Stimulated activated CD8-positive, alpha-beta memory T cell treated with anti-CD3 and anti-CD28 coated beads, Interleukin-7, amount 100 ng/mL, for 1 hour (primary cell): ENCODE measurements at regions not wholly inside any gene's neighbourhood (a gene's known extent, or its start where the extent isn't known, plus 50 kb on each side); places are given as distances from the start of the nearest gene placed in this dataset.
"Not testable (repeated sequence)": the region's sequence is repeated elsewhere in the genome, so short reads cannot be mapped to it uniquely, and the experiment has no call there.

Source experiments
- DNase-seq, 2 donors: peaks; one replicate each; pipeline ENCODE4 v3.0.0-alpha.2; 2020; ENCODE audit warnings: low read depth in 2 of 2

GRCh38 chr4:18767921-18768320, 746.4 kb upstream of the LCORL start:
- DNase-seq = no peak

DNA sequence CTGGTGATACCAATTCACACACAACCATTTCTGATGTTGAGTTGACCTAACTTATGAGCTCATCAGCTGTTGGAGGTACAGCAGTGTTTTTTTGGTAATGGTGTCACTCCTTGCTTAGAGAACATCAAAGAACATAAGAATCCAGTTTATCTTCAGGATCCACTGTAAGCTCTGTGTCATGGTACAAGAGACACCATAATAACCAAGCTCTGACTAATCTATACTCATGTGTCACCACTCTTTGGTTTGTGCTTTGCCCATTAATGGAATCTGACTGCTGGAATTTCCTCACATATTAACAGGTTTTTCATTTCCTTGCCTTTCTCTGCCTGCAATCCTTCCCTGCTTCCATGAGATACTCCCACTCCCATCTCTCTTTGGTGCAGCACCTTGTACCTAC, 735.1 kb upstream of the LCORL start:
- no peak for DNase-seq

DNA sequence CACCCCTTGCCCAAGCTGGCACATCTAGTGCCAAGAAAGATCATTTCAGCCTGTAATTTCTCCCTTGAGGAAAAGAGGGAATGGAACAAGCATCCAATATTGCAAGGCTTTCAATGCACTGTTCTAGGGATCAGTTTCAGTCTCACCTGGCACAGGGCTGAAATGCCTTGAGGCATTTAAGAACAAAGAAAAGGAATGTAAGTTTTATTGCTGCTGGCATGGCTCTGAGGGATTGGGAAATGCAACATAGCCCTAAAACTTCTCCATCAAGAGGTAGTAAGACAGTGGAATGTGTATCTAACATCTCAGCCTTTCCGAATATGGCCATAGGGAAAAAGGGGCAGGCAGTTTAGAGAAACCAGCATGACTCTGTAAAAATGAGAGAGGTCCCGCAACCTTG, 732.6 kb upstream of the LCORL start:
- no peak for DNase-seq

DNA sequence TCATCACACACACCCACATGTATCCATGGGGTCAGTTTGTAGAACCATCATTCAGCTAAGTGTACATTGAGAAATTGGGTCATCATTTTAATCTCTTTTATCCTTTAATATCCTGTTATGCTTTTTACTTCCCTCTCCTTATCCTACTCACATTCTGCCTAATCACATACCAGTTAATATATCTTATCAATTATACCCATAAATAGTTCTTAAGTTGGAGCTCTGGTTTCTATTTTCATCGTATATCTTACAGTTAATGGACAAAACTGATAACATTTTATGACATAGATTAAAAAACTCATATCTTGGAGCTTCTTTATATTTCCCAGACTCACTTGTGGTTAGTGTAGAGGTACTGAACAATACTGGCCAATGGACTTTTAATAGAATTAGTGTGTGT, 729.5 kb upstream of the LCORL start:
- no peak for DNase-seq

- no peak for DNase-seq
Measured at GRCh38 chr4:18749391-18749790, 727.8 kb upstream of the LCORL start.

- no peak for DNase-seq
Measured at GRCh38 chr4:18736551-18736950, 715.0 kb upstream of the LCORL start.

DNA sequence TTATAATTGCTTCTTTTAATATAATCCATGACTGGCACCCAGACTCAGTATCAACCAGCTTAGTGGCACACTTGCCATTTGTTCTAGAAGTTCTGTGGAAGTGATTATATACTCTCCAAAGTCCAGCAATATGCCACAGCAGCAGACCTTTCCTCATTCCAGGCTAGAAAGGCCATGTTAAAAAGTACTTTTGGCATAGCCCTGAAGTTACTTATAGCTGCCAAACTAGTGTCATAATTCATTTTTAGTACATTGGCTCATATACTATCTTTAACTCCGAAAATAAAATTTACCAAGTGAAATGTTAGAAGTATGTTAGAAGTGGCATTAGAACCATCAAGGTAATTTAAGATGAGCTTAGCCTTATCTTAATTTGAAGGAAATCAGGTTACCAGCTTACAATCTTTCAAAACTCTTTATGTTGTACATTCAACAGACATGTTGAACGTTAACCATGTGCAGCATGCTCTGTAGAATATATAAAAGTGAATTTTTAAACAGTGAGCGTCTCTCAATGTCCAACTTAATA, 714.2 kb upstream of the LCORL start:
- DNase-seq = no peak

- DNase-seq = no peak
Measured at GRCh38 chr4:18734405-18734804, 712.9 kb upstream of the LCORL start.

- DNase-seq = no peak
Measured at GRCh38 chr4:18733961-18734360, 712.4 kb upstream of the LCORL start.

- DNase-seq = no peak
Measured at GRCh38 chr4:18722748-18723191, 701.2 kb upstream of the LCORL start.

DNA sequence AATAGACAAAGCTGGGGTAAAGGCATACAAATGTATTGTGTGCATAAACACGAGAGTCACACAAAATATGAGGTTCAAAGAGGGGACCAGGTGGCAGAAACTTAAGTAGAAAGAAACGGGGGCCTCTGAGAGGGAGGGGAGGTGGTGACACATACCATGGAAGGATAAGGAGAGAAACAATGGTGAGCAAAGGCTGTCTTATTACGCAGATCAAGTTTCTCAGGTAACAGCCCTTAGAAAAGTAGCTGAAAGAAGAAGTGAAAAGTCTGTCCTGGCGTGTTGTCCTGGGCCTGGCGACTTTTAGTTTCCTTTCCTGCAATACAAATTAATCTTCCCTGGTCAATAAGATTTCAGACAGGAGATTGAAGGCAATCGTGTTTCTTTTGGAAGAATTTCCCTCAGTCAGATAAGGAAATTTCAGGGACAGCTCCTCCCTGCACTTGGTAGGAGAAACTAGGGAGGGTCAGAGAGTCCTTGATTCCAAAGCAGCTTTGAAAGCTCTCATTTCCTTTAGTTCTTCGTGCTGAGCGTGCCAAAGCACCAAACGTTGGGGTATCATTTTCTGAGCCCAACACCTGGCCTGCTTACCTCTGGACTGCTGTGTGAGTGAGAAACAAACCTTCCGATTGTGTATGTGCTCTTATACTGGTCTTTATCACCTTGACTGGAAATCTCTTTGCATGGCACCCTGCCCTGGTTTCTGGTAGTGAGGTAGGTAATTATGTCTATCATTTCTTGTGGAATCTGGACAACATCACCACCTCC, 676.7 kb upstream of the LCORL start:
- DNase-seq = no peak

- DNase-seq = no peak
Measured at GRCh38 chr4:18695733-18696527, 674.4 kb upstream of the LCORL start.

DNA sequence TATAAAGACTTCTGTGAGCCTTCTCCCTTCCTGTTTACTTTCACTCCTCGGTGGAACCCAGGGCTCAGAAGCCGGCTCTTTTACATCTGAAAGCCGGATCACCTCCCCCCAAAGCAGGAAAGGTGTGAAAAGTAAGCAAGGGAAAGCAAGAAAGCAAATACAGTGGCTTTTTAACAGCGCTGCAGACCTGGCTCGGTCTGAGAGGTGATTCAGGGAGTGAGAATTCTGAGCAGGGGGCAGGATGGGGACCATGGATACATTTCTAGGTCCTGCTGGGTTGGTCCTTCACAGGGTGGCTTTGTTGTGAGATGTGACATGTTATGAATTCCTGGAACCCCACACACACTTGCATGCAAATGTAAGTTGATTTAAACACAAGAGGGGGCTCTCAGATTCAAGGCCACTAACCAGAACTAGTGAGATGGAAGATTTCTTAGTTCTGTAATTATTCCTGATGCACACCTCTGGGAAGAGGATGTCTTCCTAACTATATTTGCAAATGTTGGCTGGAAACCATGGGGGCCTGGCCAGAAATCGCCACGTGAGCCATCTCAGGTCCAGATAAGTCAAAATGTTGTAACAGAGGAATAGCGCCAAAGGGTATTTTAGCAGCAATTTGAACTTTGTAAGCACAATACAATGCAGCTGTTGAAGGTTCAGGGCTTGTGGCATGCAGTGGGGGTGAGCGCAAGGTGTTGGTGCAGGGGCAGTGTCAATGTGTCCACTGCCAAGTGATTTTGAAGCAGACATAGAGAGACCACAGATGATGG, 670.1 kb upstream of the LCORL start:
- no peak for DNase-seq

GRCh38 chr4:18690291-18690955, 668.9 kb upstream of the LCORL start:
- no peak for DNase-seq

- no peak for DNase-seq
Measured at GRCh38 chr4:18689308-18690115, 668.0 kb upstream of the LCORL start.

- DNase-seq = not testable (repeated sequence)
Measured at GRCh38 chr4:18688351-18688750, 666.8 kb upstream of the LCORL start.

DNA sequence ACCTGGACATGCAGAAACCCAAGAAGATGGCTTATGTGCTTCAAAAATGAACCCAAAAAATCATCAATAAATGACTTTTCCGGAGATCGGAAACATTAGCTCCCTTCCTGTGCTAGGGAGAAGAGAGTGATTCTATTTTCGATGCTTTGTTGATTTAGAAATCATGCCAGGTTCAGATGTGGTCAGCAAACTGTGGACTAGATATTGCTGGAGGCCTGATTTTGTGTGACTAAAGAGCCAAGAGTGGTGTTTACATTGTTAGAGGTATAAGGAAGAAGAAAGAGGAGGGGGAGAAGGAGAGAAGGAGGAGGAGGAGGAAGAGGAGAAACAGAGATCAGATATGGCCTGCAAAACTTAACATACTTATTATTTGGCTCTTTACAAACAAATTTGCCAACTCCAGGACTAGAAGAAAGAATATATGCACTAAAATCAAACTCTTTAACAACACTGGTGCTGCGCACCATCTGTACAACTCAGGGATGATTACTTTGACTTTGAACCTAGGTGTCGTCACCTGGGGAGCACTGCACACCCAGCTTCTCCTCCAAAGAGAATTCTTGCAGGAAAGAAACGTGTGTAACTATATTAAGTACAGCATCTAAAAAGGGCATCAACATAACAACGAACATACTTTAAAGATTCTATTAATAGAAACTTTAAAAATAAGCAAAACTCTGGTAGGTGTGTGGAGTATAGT, 664.9 kb upstream of the LCORL start:
- no peak for DNase-seq

DNA sequence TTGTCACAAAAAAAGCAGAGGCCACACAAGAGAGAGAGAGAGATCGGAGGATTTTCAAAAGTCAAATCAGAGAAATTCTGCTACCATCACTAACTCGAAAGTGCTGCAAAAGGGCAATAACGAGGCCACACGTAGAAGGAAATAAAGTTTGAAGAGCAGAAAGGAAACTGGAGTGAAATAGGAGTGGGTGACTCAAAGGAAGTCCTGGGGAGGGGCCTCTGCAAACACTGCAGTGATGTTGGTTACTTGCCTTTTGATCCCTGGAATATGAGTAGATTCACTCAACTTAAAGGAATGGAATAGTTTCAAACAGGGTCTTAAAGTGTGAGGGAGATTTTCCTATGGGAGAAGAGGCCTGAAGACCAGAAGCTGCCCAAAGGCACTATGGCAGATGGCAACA, 663.4 kb upstream of the LCORL start:
- no peak for DNase-seq

- DNase-seq = no peak
Measured at GRCh38 chr4:18676526-18676915, 655.0 kb upstream of the LCORL start.
